NCI-H2081 (cell line): ENCODE measurements at regions not wholly inside any gene's neighbourhood (a gene's known extent, or its start where the extent isn't known, plus 50 kb on each side); places are given as distances from the start of the nearest gene placed in this dataset.
A peak's percentile ranks its signal among the peaks of the same experiment; 100 is the strongest.
"Not testable (repeated sequence)": the region's sequence is repeated elsewhere in the genome, so short reads cannot be mapped to it uniquely, and the experiment has no call there.

ENCODE experiments used
- DNase-seq, 2 experiments: peaks; one replicate each; lab custom pipeline; 2025; lab: John Stamatoyannopoulos, UW

GRCh38 chr2:129810521-129810920, 168.9 kb upstream of the RAB6C start:
- no peak for DNase-seq

DNA sequence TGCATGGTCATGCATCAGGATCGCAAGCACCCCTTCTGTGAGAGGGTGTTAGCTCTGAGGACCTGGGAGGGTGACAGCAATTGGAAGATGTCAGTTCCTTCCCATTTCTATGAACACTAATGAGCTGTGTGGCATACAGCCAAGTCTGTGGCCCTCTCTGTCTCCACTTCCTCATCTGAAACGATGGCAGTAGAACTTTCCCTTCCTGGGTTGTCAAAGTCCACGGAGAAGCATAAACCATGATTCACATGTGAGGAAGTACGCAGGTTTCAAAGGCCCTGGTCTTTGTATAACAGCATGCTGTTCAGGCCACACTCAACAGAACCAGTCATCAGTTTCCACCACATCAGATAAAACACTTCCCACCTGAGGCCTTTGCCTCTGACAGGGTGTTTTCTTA, 167.4 kb upstream of the RAB6C start:
- no peak for DNase-seq

DNA sequence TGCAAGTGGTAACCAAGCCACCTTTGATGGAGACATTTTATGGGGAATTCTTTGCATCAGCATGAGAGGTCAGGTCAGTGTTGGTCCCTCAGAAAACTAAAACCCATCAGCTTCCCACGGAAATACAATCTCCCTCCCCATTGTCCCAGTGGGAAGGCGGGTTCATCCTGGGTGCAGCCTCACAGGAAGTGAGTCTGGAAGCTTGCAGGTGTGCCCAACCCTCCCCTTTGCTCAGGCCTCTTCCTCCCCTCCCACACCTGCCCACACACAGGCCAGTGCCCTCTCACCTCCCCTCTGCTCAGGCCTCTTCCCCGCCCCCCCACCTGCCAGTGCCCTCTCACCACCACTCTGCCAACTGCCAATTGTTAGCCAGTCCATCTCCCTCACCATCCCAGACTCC, 166.8 kb upstream of the RAB6C start:
- DNase-seq: no peak

- DNase-seq: no peak
These were observed 166.1 kb upstream of the RAB6C start for GRCh38 chr2:129813404-129813803.

GRCh38 chr2:129816813-129817574, 162.5 kb upstream of the RAB6C start:
- DNase-seq: no peak

DNA sequence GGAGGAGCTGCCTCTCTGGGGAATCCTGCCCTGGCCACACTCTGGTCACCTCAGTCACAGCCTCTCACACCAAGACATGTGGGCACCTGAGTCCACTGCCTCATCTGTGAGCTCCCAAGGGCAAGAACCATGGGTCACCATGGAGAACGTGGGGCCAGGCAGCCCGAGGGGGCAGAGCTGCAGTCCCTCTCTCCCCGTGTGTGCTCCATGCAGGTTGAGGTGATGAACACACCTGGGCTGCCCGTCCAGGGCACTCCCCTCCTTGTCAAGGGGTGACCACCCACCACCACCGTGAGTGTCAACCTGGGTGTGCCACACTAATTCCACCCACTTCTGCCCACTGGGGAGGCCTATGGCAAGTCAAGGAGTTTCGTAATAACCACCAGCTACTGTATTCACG, 159.6 kb upstream of the RAB6C start:
- no peak for DNase-seq

- DNase-seq: no peak
These were observed 158.6 kb upstream of the RAB6C start for GRCh38 chr2:129820908-129821307.

GRCh38 chr2:129821445-129821844, 158.0 kb upstream of the RAB6C start:
- DNase-seq: no peak

DNA sequence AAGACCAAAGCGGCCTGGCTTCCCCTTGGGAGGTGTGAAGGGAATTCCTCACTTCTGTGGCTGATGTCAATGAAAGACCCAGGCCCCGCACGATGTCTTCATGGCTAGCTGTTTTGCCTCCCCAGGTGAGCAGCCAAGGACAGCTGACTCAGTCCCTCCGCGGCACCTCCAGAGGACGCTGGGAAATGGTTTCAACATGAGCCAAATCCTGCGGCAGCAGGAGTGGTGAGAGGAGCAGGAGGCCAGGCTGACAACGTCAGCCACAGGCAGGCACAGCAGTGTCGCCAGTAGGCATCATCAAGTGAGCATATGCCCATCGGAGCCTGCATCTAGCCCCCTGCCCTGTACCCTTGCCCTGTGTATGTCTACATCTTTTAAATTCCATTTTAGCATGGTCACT, 156.4 kb upstream of the RAB6C start:
- DNase-seq: no peak

DNA sequence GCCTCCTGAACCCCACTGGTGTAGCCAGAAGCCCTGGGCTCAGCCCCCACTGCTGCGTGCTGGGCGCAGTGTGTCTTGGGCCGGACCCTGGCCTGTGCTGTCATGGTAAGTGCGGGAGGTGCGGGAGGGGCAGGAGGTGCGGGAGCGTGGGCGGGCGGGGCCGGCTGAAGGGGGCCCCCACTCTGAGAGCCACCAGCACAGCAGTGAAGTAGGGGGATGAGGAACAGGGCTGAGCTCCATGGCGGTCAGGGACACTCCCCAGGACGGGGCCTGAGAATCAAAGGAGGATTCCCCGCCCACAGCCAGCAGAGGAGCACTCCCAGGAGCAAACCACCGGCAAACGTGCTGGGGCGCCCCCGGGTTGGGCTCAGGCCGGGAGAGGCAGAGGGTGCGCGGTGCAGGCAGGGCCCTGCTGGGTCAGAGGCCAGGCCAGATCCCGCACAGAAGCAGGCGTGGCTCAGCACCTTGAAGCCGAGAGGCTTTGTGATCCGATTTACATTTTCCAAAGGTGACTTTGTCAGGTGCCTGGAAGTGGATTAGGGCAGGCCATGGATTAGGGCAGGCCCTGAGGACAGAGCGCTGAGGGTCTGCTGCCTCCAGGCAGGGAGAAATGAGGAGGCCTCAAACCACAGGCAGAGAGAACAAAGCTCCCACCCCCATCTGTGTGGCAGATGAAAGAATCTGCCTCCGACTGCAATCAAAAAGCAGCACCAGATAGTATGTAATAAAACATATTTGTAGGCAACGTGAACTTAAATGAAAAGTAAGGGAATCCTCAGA, 152.0 kb upstream of the RAB6C start:
- no peak for DNase-seq

DNA sequence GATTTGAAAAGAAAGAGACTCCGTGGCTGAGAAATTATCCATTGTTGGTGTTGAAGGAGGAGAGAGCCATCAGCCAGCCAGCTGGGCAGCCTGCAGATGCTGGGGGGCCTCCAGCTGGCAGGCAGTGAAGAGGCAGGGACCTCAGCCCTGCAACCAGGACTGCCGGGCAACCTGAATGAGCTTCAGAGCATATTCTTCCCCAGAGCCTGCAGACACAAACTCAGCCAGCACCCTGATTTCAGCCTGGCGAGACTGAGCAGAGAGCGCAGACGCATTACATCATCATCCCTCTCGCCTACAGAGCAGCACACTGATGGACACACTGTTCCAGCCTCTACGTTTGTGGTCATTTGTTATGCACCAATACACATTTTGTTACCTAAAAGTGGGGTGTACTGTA, 150.7 kb upstream of the RAB6C start:
- no peak for DNase-seq

- no peak for DNase-seq
These were observed 149.9 kb upstream of the RAB6C start for GRCh38 chr2:129829588-129829987.

- DNase-seq: no peak
These were observed 148.4 kb upstream of the RAB6C start for GRCh38 chr2:129831018-129831417.

GRCh38 chr2:129833465-129833864, 146.0 kb upstream of the RAB6C start:
- not testable (repeated sequence) for DNase-seq

DNA sequence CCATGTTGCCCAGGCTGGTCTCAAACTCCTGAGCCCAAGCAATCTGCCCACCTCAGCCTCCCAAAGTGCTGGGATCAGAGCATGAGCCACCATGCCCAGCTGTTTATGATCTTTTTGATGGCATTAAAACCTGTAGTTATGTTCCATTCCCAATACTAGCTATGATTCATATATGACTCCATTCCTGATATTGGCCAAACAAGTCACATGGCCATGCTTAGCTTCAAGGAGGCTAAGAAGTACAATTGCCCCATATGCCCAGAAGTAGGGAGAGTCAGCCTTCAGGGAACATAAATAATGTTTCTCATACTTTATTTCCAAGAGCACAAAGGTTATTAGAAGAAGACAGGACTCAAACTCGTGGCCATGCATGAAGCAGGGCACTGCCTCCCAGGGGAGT, 132.4 kb upstream of the RAB6C start:
- no peak for DNase-seq

DNA sequence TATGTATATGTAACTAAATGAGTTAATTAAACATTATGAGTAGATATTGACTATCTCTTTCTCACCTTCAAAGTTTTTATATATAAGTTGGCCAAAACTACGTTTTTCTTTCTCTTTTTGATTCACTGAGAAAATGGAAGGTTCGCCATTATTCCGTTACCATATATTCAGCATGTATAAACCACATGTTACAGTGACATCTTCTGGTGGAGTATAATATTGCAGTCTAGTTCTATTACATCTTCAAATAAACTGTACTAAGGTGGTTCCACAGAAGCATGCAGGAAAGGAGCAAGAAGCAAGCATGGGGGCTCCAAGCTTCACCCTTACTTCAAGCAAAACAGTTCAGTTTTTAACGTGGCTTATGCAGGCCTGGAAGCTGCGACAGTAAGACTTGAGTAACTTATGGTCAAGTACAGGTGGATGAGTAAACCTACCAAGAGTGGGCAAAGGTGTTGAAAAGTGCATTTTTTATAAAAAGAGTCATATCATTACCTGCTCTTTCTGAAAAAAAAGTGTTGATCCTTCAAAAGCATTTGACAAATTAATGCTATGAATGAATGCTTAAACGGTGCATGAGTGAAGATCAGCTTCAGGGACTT, 129.8 kb upstream of the RAB6C start:
- DNase-seq: peak; percentile 16 to 60

DNA sequence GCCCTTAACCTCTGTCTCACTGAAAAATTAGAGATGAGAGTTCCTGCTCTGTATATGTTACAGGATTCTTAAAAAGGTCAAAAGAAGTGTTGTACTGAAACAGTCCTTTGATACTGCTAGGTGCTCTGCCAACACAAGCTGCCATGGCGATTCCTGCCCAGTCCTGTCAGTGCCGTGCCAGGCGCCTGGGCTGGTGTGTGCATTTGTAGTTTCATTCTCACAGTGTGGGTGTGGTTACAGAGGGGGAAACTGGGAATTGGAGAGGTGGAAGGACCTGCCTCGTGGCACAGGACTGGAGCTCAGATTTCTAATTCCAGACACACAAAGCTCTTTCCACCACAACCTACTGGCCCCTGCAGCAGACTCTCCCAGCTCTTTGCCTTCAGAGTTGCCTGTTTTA, 122.3 kb upstream of the RAB6C start:
- no peak for DNase-seq

DNA sequence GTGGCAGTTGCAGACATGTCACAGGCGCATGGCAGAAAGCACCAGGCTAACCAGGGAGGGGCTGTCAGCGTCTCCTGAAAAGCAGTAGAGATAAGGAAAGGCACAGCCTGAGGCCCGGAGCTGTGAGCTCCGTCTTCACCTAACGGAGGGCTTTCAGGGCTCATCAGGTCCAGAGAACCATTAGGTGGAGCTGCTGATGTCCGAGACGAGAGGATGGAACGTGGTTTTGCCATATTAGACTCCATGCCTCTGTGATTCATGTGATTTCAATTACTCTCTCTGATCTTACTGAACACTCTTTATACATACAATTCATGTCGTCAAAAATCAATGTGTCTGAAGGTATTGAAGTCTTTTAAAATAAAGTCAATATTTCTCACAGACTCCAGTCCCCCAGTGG, 120.3 kb upstream of the RAB6C start:
- DNase-seq: no peak

- DNase-seq: no peak
These were observed 119.4 kb upstream of the RAB6C start for GRCh38 chr2:129860088-129860487.

GRCh38 chr2:129861666-129862288, 117.7 kb upstream of the RAB6C start:
- no peak for DNase-seq

- DNase-seq: no peak
These were observed 116.8 kb upstream of the RAB6C start for GRCh38 chr2:129862668-129863067.

DNA sequence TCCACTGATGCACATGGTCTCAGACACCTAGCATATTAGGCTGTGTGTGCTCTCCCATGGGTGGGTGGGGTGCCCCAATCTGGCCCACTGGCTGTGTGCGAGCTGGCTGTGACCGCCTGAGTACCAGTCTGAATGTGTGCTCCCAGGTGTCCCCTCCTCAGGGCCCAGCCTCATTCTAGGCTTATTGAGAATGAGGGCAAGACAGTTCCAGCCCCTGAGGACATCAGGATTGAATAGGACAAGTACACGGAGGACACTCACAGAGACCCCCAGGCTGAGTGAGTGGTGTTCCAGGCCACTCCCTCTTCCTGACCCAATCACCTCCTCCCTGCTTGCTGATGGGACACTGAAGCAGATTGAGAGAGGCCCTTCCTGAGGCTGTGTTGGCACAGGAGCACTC, 116.1 kb upstream of the RAB6C start:
- no peak for DNase-seq

DNA sequence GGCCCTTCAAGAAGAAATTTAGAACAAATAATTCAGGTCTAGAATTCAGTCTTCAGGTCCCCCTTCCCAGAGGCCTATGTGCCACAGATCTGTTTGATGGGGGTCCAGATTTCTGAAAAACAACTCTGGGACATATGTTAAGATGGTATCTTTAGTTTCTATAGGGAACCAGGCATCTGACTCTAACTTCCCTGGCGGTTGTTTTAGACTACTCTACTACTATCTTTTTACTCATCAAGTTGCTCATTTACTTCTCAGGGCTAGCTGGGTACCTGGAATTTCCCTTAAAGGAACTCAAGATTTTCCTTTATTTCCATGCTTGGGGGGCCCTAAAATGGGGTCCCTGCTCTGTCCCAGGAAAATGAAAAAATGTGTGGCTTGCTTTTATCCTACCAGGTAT, 114.7 kb upstream of the RAB6C start:
- DNase-seq: no peak
